Uterus (tissue), 2 donors: ENCODE measurements at regions not wholly inside any gene's neighbourhood (a gene's known extent, or its start where the extent isn't known, plus 50 kb on each side); places are given as distances from the start of the nearest gene placed in this dataset.

Experiments used
- POLR2A ChIP-seq, 2 donors: fragments of 450-650 bp; IDR thresholded peaks; one replicate each; pipeline ENCODE4 v1.6.1; 2016; ENCODE audit warnings: antibody characterized with exemption in 2 of 2, mild to moderate bottlenecking in 1 of 2, moderate library complexity in 1 of 2
- TF ChIP-seq, protein P1 (sequence below), 4 experiments: fragments of 200-600 bp in 2 of 4; fragments of 450-650 bp in 2 of 4; sonication (generic) in 2 of 4; IDR thresholded peaks; one replicate each; pipeline ENCODE4 v1.5.1; 2016 to 2019; ENCODE audit warnings: antibody characterized with exemption in 4 of 4, mild to moderate bottlenecking in 2 of 4, moderate library complexity in 1 of 4

DNA sequence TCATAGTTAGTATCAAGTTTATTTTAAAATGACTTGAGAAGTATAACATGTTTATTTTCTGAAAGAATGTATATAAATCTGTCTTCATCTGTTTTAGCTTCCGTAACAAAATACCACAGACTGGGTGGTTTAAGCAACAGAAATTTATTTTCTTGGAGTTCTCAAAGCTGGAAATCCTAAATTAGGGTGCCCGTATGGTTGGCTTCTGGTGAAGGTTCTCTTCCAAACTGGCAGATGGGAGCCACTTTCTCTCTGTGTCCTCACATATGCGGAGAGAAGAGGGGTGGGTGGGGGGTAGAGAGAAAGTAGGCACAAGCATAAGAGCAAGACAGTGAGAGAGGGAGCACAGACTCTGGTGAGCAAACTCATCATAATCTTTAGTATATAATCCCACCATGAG lies 142.3 kb downstream of the ZIC1 start:
- TF ChIP-seq POLR2A (IDR thresholded peaks at IDR 0.05) = no peak
- TF ChIP-seq, protein P1, sequence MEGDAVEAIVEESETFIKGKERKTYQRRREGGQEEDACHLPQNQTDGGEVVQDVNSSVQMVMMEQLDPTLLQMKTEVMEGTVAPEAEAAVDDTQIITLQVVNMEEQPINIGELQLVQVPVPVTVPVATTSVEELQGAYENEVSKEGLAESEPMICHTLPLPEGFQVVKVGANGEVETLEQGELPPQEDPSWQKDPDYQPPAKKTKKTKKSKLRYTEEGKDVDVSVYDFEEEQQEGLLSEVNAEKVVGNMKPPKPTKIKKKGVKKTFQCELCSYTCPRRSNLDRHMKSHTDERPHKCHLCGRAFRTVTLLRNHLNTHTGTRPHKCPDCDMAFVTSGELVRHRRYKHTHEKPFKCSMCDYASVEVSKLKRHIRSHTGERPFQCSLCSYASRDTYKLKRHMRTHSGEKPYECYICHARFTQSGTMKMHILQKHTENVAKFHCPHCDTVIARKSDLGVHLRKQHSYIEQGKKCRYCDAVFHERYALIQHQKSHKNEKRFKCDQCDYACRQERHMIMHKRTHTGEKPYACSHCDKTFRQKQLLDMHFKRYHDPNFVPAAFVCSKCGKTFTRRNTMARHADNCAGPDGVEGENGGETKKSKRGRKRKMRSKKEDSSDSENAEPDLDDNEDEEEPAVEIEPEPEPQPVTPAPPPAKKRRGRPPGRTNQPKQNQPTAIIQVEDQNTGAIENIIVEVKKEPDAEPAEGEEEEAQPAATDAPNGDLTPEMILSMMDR (IDR thresholded peaks at IDR 0.05) = no peak
